ENCODE measurements at regions not wholly inside any gene's neighbourhood (a gene's known extent, or its start where the extent isn't known, plus 50 kb on each side); places are given as distances from the start of the nearest gene placed in this dataset.
"Not testable (repeated sequence)": the region's sequence is repeated elsewhere in the genome, so short reads cannot be mapped to it uniquely, and the experiment has no call there.

DNA sequence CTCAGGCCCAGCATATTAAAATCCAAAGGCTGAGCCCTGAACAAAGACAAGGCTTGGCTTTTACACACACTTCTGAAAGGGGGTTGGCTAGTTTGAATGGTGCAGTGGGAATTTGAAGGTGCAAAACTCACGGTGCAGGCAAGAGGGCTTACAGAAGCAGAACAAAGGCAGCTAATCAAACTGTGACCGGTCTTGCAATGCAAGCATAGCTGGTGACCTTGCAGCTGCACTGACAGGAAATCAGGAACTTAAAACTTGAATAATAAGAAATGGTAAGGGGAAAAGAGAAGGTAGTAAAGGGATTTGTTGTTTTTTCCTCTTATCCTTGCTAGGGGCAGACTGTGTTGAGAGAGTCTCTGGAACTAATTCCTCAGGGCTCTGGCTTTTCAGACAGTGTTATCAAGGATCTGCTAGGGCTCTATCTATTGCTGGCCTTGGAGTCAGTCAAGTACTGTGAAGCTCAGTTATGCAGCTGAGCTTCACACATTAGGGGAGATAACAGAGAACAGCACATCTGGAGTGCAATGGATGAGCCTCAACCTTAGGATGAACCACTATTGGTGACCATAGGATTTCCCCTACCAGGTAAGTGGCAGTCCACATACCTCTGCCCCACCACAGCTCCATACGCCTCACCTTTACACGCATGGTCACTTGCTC lies 97.6 kb downstream of the PPIAL4G start:
- no peak for DNase-seq

GRCh38 chr1:148383966-148384365 lies 99.1 kb downstream of the PPIAL4G start:
- DNase-seq: no peak

GRCh38 chr1:148379697-148380096 lies 103.4 kb downstream of the PPIAL4G start:
- no peak for DNase-seq

- no peak for DNase-seq
These were observed 104.0 kb downstream of the PPIAL4G start for GRCh38 chr1:148379170-148379500.

DNA sequence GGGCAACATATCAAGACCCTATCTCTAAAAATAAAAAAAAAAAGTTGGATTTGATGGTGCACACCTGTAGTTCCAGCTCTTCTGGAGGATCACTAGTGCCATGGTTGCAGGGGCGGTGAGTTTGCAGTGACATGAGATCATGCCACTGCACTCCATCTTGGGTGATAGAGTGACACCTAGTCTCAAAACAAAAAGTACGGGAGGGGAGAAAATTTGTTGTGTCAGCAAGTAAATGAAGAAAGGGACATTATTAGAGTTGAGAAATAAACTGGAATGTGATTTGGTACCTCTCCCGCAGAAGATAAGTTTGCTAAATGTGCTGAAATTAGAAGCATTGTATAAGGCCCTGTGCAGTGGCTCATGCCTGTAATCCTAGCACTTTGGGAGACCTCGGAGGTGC lies 105.1 kb downstream of the PPIAL4G start:
- DNase-seq: not testable (repeated sequence)

DNA sequence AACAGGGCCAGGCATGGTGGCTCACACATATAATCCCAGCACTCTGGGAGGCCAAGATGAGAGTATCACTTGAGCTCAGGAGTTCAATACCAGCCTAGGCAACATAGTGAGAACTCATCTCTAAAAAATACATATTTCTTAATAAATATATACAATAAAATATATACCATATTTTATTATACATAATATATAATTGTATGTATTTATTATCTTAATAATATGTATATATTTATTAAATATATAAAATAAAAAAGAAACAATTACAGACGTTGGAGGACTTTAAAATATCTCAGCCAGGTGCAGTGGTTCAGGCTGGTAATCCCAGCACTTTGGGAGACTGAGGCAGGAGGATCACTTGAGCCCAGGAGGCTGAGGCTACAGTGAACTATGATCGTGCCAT lies 106.1 kb downstream of the PPIAL4G start:
- DNase-seq: not testable (repeated sequence)

DNA sequence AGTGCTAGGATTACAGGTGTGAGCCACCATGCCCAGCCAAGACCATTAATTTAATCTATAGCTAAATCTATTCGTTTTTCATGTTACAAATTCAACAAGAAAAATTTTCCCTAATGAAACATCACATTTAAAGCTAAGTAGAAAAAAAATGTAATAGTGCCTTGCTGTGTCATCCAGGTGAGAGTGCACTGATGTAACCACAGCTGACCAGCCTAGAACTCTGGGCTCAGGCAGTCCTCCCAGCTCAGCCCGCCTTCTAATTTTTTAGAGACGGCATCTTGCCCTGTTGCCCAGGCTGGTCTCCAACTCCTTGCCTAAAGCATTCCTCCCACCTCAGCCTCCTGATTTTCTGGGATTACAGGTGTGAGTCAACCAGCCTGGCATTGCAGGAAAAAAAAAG lies 109.0 kb downstream of the PPIAL4G start:
- DNase-seq: no peak

- no peak for DNase-seq
These were observed 109.7 kb downstream of the PPIAL4G start for GRCh38 chr1:148373192-148373925.

- peak in 1 of 2 donors; percentile 26 for DNase-seq
These were observed 110.4 kb downstream of the PPIAL4G start for GRCh38 chr1:148372731-148373130.

GRCh38 chr1:148372051-148372726 lies 110.9 kb downstream of the PPIAL4G start:
- not testable (repeated sequence) for DNase-seq

- peak; percentile 55 to 56 for DNase-seq
These were observed 111.5 kb downstream of the PPIAL4G start for GRCh38 chr1:148371551-148371994.

- DNase-seq: not testable (repeated sequence)
These were observed 112.4 kb downstream of the PPIAL4G start for GRCh38 chr1:148370661-148371060.

GRCh38 chr1:148367596-148367995 lies 115.5 kb downstream of the PPIAL4G start:
- DNase-seq: no peak

GRCh38 chr1:148366136-148366753 lies 116.9 kb downstream of the PPIAL4G start:
- DNase-seq: not testable (repeated sequence)

GRCh38 chr1:148365151-148365550 lies 118.0 kb downstream of the PPIAL4G start:
- not testable (repeated sequence) for DNase-seq

GRCh38 chr1:148363979-148364378 lies 119.1 kb downstream of the PPIAL4G start:
- not testable (repeated sequence) for DNase-seq

DNA sequence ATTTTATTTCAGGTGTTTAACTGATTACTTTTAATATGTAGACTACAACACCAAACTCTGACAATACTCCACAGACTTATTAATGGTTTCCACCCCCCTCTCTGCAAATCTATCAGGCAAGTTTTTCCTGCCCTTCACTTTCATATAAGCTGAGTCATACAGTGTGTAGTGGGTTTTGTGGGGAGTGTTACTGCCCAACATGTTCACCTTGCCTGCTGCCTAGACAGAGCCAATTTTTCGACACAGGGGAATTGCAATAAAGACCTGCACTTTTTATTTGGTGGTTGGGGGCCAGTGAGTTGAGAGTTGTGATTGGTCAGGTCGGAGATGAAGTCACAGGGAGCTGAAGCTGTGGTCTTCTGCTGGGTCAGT lies 119.7 kb downstream of the PPIAL4G start:
- DNase-seq: no peak

DNA sequence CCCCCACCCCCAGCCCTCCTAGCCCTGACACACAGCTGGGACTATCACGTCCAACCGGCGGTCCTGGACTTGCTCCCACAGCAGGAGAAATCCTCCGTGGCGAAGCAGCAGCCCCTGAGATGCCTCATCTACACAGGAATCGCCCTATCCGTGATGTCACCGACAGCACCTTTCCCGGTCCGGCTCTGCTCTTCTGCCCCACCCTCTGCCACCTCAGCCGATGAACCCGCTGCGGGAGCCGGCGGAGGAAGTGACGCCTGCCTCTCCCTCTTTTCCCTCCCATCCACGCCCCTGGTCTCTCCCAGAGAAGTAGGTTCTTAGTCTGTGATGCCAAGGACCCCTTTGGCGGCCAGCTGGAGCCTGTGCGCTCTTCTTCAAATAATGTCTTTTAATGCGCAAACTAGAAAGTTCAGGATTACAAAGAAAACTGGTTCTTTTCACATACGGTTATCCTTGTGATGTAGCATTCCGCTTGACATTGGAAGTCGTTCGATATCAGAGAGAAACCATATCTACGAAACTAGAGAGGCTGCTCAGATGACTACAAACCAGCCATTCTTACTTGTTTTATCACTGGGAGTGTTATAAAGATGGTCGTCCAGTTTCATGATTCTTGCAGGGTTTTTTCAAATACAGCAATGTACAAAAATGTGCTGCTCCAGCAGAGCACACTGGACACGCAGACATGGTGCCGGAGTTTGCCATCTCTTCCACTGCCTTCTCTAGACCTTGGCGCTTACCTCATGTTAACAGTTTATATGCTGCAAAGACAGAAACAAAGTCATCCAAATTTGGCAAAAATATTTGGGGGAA lies 120.3 kb downstream of the PPIAL4G start:
- peak; percentile 27 to 31 for DNase-seq

DNA sequence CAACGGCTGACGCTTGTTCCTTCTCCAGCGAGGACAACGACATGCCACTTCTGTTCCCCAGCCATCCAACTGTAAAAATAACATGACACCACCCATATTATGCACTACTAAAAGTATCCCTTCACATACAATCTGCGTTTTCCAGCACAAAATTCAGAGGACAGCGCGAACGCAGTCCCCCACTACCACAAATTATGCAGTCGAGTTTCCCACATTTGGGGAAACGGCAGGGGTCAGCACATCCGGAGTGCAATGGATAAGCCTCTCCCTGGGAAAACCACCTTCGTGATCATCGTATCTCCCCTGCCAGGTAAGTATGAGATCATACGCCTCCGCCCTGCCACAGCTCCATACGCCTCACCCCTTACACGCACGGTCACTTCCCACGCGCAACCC lies 120.9 kb downstream of the PPIAL4G start:
- peak in 1 of 2 donors; percentile 34 for DNase-seq

- peak in 1 of 2 donors; percentile 45 for DNase-seq
These were observed 121.5 kb downstream of the PPIAL4G start for GRCh38 chr1:148361427-148362215.

DNA sequence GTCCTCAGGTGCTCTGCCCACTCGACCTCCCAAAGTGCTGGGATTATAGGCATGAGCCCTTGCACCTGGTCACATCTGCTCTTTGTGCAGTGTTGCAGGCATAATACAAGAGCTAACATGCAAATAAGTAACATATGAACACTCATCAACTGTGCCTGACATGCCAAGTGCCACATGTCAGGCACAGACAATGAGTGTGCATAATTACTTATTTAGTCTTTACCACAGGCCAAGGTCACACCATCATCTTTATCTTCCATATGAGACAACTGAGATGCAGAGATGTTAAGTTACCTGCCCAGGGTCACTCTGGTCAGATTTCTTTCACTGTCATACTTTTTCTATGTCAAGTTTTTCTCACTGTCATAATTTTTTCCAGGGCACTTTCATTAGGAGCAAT lies 126.1 kb downstream of the PPIAL4G start:
- DNase-seq: no peak

DNA sequence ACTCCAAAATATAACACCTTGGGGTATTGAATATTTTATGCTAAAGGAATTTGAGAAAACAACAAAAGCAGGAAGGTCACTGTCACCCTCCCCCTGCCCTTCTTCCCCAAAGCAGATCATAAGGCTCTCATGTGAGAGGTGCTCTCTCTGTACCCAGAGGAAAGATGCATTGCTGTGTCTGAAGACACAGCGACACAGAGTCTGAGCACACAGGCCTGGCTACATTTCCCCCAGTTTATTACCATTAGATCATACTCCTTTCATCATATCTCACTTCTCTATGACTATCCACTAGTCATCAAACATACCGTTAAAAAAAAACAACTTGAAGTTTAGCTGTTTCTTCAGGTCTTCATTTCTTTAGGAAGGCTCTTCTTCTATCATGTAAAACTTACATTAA lies 127.1 kb downstream of the PPIAL4G start:
- DNase-seq: no peak

All from stimulated activated CD4-positive, alpha-beta T cell treated with anti-CD3 and anti-CD28 coated beads, Interleukin-2, amount 100 ng/mL, for 48 hours (primary cell).